ENCODE measurements at regions not wholly inside any gene's neighbourhood (a gene's known extent, or its start where the extent isn't known, plus 50 kb on each side); places are given as distances from the start of the nearest gene placed in this dataset.

GRCh38 chr3:59593380-59593779 is 543.6 kb upstream of the CFAP20DC start:
- no peak overlapping the region for H3K9ac ChIP-seq (ENCODE audit: low read length)
- H3K27me3 ChIP-seq (ENCODE audit: insufficient read depth, low read depth, low read length): no peaks in the 10 kb centered on the region
- H3F3A ChIP-seq (ENCODE audit: insufficient read depth, low read length, poor library complexity, severe bottlenecking): no peaks in the 10 kb centered on the region
- no peak overlapping the region for H3K4me3 ChIP-seq (ENCODE audit: low read length)
- no peak for TF ChIP-seq POLR2AphosphoS5 (IDR thresholded peaks at IDR 0.05)
- TF ChIP-seq RAD21 (conservative IDR thresholded peaks at IDR 0.05): no peak
- TF ChIP-seq EZH2 (IDR thresholded peaks at IDR 0.05; ENCODE audit: borderline replicate concordance, insufficient read depth, low read length, poor library complexity, severe bottlenecking): no peak
- TF ChIP-seq EP300 (conservative IDR thresholded peaks at IDR 0.05; ENCODE audit: poor library complexity, severe bottlenecking): no peak
- TF ChIP-seq REST (IDR thresholded peaks at IDR 0.05; ENCODE audit: borderline replicate concordance): no peak
- no peak for TF ChIP-seq SMC3 (conservative IDR thresholded peaks at IDR 0.05; ENCODE audit: poor library complexity)
- TF ChIP-seq CTCF (IDR thresholded peaks at IDR 0.05; ENCODE audit: poor library complexity, severe bottlenecking): no peak
- TF ChIP-seq MXI1 (conservative IDR thresholded peaks at IDR 0.05; ENCODE audit: poor library complexity, severe bottlenecking): no peak
- no peaks in the 10 kb centered on the region for H4K20me1 ChIP-seq (ENCODE audit: insufficient read depth)
- H3K36me3 ChIP-seq (ENCODE audit: insufficient read depth, low read length): no peaks in the 10 kb centered on the region
- no peak overlapping the region for H3K27ac ChIP-seq (ENCODE audit: low read length)
- no peaks in the 10 kb centered on the region for H3K9me3 ChIP-seq (ENCODE audit: low read length)
- no peak overlapping the region for H3K4me2 ChIP-seq (ENCODE audit: low read length)
- no peaks in the 10 kb centered on the region for H3K9me2 ChIP-seq (ENCODE audit: insufficient read depth, low read length)
- no peak overlapping the region for H2AFZ ChIP-seq (ENCODE audit: low read depth, low read length)
- H3K79me2 ChIP-seq (replicated peaks; ENCODE audit: insufficient read depth, low read length): no peaks in the 10 kb centered on the region

GRCh38 chr3:59580996-59581395 is 531.2 kb upstream of the CFAP20DC start:
- Histone ChIP-seq H3F3A (ENCODE audit: insufficient read depth, low read length, poor library complexity, severe bottlenecking) (no peaks in the 10 kb centered on the region), H3K9ac (ENCODE audit: low read length) (no peak overlapping the region), H3K79me2 (replicated peaks; ENCODE audit: insufficient read depth, low read length) (no peaks in the 10 kb centered on the region), H2AFZ (ENCODE audit: low read depth, low read length) (no peak overlapping the region), H3K27ac (ENCODE audit: low read length) (no peak overlapping the region), H3K9me3 (ENCODE audit: low read length) (peaks cover 2% of the 10 kb centered on the region), H3K4me2 (ENCODE audit: low read length) (no peak overlapping the region), H3K27me3 (ENCODE audit: insufficient read depth, low read depth, low read length) (no peaks in the 10 kb centered on the region), H3K36me3 (ENCODE audit: insufficient read depth, low read length) (no peaks in the 10 kb centered on the region), H3K9me2 (ENCODE audit: insufficient read depth, low read length) (no peaks in the 10 kb centered on the region), H4K20me1 (ENCODE audit: insufficient read depth) (no peaks in the 10 kb centered on the region), H3K4me3 (ENCODE audit: low read length) (no peak overlapping the region)
- no peak for TF ChIP-seq EP300 (conservative IDR thresholded peaks at IDR 0.05; ENCODE audit: poor library complexity, severe bottlenecking)
- TF ChIP-seq MXI1 (conservative IDR thresholded peaks at IDR 0.05; ENCODE audit: poor library complexity, severe bottlenecking): no peak
- TF ChIP-seq POLR2AphosphoS5 (IDR thresholded peaks at IDR 0.05): no peak

GRCh38 chr3:59580499-59580898 is 530.7 kb upstream of the CFAP20DC start:
- Histone ChIP-seq H3K9me2 (ENCODE audit: insufficient read depth, low read length) (no peaks in the 10 kb centered on the region), H3F3A (ENCODE audit: insufficient read depth, low read length, poor library complexity, severe bottlenecking) (no peaks in the 10 kb centered on the region), H3K79me2 (replicated peaks; ENCODE audit: insufficient read depth, low read length) (no peaks in the 10 kb centered on the region), H4K20me1 (ENCODE audit: insufficient read depth) (no peaks in the 10 kb centered on the region), H3K27me3 (ENCODE audit: insufficient read depth, low read depth, low read length) (no peaks in the 10 kb centered on the region), H3K9ac (ENCODE audit: low read length) (no peak overlapping the region), H3K9me3 (ENCODE audit: low read length) (no peaks in the 10 kb centered on the region), H3K36me3 (ENCODE audit: insufficient read depth, low read length) (no peaks in the 10 kb centered on the region), H3K4me2 (ENCODE audit: low read length) (no peak overlapping the region), H3K27ac (ENCODE audit: low read length) (no peak overlapping the region), H3K4me3 (ENCODE audit: low read length) (no peak overlapping the region), H2AFZ (ENCODE audit: low read depth, low read length) (no peak overlapping the region)
- TF ChIP-seq SMC3 (conservative IDR thresholded peaks at IDR 0.05; ENCODE audit: poor library complexity) (no peak), EZH2 (IDR thresholded peaks at IDR 0.05; ENCODE audit: borderline replicate concordance, insufficient read depth, low read length, poor library complexity, severe bottlenecking) (no peak), MXI1 (conservative IDR thresholded peaks at IDR 0.05; ENCODE audit: poor library complexity, severe bottlenecking) (no peak), EP300 (conservative IDR thresholded peaks at IDR 0.05; ENCODE audit: poor library complexity, severe bottlenecking) (no peak), RAD21 (conservative IDR thresholded peaks at IDR 0.05) (no peak), REST (IDR thresholded peaks at IDR 0.05; ENCODE audit: borderline replicate concordance) (no peak), POLR2AphosphoS5 (IDR thresholded peaks at IDR 0.05) (no peak), CTCF (IDR thresholded peaks at IDR 0.05; ENCODE audit: poor library complexity, severe bottlenecking) (no peak), TAF1 (IDR thresholded peaks at IDR 0.05; ENCODE audit: low read depth) (no peak)

Data from neural cell (in vitro differentiated cells).